ENCODE measurements at regions not wholly inside any gene's neighbourhood (a gene's known extent, or its start where the extent isn't known, plus 50 kb on each side); places are given as distances from the start of the nearest gene placed in this dataset.
"Not testable (repeated sequence)": the region's sequence is repeated elsewhere in the genome, so short reads cannot be mapped to it uniquely, and the experiment has no call there.

DNA sequence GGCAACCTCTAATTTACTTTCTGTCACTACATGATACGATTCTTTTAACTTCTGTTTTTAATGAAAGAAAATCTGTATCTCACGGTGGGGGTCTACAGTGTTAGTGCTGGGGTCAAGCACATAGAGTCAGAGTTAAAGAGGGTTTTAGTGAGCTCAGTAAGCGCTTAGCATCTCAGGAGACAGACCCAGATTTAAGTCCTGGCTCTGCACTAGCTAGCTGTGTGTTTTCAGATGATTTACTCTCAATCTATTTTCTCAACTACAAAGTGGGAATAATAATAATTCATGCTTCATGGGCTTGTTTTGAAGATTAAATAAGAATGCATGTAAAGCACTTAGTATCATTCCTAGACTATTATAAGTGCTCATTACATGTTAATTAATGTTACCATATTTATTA is 63.4 kb upstream of the KBTBD8 start:
- Histone ChIP-seq H3K79me2 (ENCODE audit: insufficient read depth, low read length) (no peaks in the 10 kb centered on the region), H3K36me3 (ENCODE audit: insufficient read depth, low read length) (no peaks in the 10 kb centered on the region), H3K27ac (ENCODE audit: low read depth, low read length, poor library complexity, severe bottlenecking) (no peak overlapping the region), H3K4me3 (ENCODE audit: low read depth, low read length, poor library complexity, severe bottlenecking) (no peak overlapping the region), H3K4me2 (ENCODE audit: low read length) (no peak overlapping the region), H3F3A (ENCODE audit: insufficient read depth, low read length) (no peaks in the 10 kb centered on the region), H4K20me1 (ENCODE audit: insufficient read depth, low read length) (no peaks in the 10 kb centered on the region), H3K9ac (ENCODE audit: low read length) (no peak overlapping the region), H2AFZ (ENCODE audit: low read length) (no peak overlapping the region), H3K9me2 (ENCODE audit: low read depth, low read length) (no peaks in the 10 kb centered on the region), H3K4me1 (ENCODE audit: insufficient read depth, low read length, severe bottlenecking) (no peaks in the 10 kb centered on the region), H3K27me3 (ENCODE audit: insufficient read depth, low read length) (no peaks in the 10 kb centered on the region), H3K9me3 (ENCODE audit: low read length) (no peaks in the 10 kb centered on the region)
- TF ChIP-seq, protein P1, sequence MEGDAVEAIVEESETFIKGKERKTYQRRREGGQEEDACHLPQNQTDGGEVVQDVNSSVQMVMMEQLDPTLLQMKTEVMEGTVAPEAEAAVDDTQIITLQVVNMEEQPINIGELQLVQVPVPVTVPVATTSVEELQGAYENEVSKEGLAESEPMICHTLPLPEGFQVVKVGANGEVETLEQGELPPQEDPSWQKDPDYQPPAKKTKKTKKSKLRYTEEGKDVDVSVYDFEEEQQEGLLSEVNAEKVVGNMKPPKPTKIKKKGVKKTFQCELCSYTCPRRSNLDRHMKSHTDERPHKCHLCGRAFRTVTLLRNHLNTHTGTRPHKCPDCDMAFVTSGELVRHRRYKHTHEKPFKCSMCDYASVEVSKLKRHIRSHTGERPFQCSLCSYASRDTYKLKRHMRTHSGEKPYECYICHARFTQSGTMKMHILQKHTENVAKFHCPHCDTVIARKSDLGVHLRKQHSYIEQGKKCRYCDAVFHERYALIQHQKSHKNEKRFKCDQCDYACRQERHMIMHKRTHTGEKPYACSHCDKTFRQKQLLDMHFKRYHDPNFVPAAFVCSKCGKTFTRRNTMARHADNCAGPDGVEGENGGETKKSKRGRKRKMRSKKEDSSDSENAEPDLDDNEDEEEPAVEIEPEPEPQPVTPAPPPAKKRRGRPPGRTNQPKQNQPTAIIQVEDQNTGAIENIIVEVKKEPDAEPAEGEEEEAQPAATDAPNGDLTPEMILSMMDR (IDR thresholded peaks at IDR 0.05; ENCODE audit: low read length), result no peak

DNA sequence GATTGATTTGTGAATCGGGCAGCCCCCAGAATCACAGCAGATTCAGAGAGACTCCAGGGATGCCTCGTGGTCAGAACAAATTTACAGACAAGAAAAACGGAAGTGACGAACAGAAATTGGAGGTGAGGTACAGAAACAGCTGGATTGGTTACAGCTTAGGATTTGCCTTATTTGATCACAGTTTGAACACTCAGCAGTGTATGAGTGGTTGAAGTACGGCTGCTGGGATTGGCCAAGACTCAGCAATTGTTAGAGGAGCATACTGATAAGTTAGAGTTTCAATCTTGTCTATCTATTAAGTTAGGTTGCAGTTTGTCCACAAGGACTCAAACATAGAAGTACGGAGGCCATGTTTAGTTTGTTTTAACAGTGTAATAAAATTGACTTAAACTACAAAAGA is 61.1 kb upstream of the KBTBD8 start:
- H3K79me2 ChIP-seq (ENCODE audit: insufficient read depth, low read length); H3K27ac ChIP-seq (ENCODE audit: low read depth, low read length, poor library complexity, severe bottlenecking); H2AFZ ChIP-seq (ENCODE audit: low read length); H3F3A ChIP-seq (ENCODE audit: insufficient read depth, low read length); H4K20me1 ChIP-seq (ENCODE audit: insufficient read depth, low read length); H3K9me3 ChIP-seq (ENCODE audit: low read length); H3K4me3 ChIP-seq (ENCODE audit: low read depth, low read length, poor library complexity, severe bottlenecking); H3K36me3 ChIP-seq (ENCODE audit: insufficient read depth, low read length); H3K4me1 ChIP-seq (ENCODE audit: insufficient read depth, low read length, severe bottlenecking); H3K27me3 ChIP-seq (ENCODE audit: insufficient read depth, low read length); H3K9ac ChIP-seq (ENCODE audit: low read length); H3K9me2 ChIP-seq (ENCODE audit: low read depth, low read length); H3K4me2 ChIP-seq (ENCODE audit: low read length): not testable (repeated sequence)

DNA sequence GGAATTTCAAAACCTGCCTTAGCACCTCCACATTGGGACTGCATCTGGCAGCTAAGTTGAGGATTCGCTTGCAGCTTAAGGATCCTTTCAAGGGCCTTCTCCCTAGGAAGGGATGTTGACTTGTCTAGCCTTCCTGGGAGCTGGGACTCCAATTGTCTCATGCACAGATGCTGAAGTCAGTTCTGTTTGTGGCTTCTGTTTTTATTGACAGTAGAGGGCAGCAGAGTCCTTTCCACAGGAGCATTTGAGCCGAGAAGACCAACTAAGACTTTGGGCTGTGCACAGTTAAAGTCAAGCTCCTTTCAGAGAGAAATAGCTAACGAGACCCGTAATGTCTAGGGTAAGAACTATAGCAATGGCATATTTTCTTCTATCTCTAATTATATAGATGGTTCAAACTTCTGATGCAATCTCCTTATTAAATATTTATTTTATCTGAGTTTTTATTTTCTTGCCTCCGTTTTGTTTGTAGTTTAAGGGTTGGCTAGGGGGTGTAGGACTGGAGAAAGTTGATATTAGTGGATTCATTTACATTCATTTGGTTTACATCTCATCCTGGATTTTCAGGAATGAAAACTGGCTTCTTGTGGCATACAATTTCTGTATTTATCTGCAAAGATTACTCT is 59.7 kb upstream of the KBTBD8 start:
- no peaks in the 10 kb centered on the region for H3K9me3 ChIP-seq (ENCODE audit: low read length)
- H3K27ac ChIP-seq (ENCODE audit: low read depth, low read length, poor library complexity, severe bottlenecking), result no peak overlapping the region
- H3K4me2 ChIP-seq (ENCODE audit: low read length), result no peak overlapping the region
- no peak overlapping the region for H3K4me3 ChIP-seq (ENCODE audit: low read depth, low read length, poor library complexity, severe bottlenecking)
- TF ChIP-seq EZH2 (IDR thresholded peaks at IDR 0.05; ENCODE audit: borderline replicate concordance, low read length), result no peak
- TF ChIP-seq, protein P1 (IDR thresholded peaks at IDR 0.05; ENCODE audit: low read length), result peak; percentile 64
- no peaks in the 10 kb centered on the region for H3K36me3 ChIP-seq (ENCODE audit: insufficient read depth, low read length)
- no peaks in the 10 kb centered on the region for H3K27me3 ChIP-seq (ENCODE audit: insufficient read depth, low read length)
- no peak overlapping the region for H3K9ac ChIP-seq (ENCODE audit: low read length)
- H3K9me2 ChIP-seq (ENCODE audit: low read depth, low read length), result no peaks in the 10 kb centered on the region
- no peaks in the 10 kb centered on the region for H3K4me1 ChIP-seq (ENCODE audit: insufficient read depth, low read length, severe bottlenecking)
- no peaks in the 10 kb centered on the region for H3K79me2 ChIP-seq (ENCODE audit: insufficient read depth, low read length)
- no peak overlapping the region for H2AFZ ChIP-seq (ENCODE audit: low read length)
- H3F3A ChIP-seq (ENCODE audit: insufficient read depth, low read length), result no peaks in the 10 kb centered on the region
- no peaks in the 10 kb centered on the region for H4K20me1 ChIP-seq (ENCODE audit: insufficient read depth, low read length)

DNA sequence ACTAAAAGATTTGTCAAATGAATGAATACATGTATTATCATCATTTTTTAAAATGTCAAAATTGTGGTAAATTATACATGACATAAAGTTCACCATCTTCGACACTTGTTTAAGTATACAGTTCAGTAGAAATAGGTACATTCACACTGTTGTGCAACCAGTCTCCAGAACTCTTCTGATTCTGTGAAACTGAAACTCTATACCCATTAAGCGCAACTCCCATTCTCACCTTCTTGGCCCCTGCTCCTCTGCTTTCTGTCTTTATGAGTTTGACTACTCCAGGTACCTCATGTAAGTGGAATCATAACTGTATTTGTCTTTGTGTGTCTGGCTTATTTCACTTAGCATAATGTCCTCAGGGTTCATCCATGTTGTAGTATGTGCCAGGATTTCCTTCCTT is 50.1 kb upstream of the KBTBD8 start:
- Histone ChIP-seq H3K9me3 (ENCODE audit: low read length) (no peaks in the 10 kb centered on the region), H3K4me1 (ENCODE audit: insufficient read depth, low read length, severe bottlenecking) (no peaks in the 10 kb centered on the region), H3K4me3 (ENCODE audit: low read depth, low read length, poor library complexity, severe bottlenecking) (no peak overlapping the region), H2AFZ (ENCODE audit: low read length) (no peak overlapping the region), H3K9me2 (ENCODE audit: low read depth, low read length) (no peaks in the 10 kb centered on the region), H3K36me3 (ENCODE audit: insufficient read depth, low read length) (no peaks in the 10 kb centered on the region), H3K79me2 (ENCODE audit: insufficient read depth, low read length) (no peaks in the 10 kb centered on the region), H3F3A (ENCODE audit: insufficient read depth, low read length) (no peaks in the 10 kb centered on the region), H3K27ac (ENCODE audit: low read depth, low read length, poor library complexity, severe bottlenecking) (no peak overlapping the region), H3K4me2 (ENCODE audit: low read length) (no peak overlapping the region), H4K20me1 (ENCODE audit: insufficient read depth, low read length) (no peaks in the 10 kb centered on the region), H3K9ac (ENCODE audit: low read length) (no peak overlapping the region), H3K27me3 (ENCODE audit: insufficient read depth, low read length) (0 out of 2 replicates have a peak, but pooled peaks cover 3% of the 10 kb centered on the region)
- TF ChIP-seq, protein P1 (IDR thresholded peaks at IDR 0.05; ENCODE audit: low read length), result no peak
- TF ChIP-seq EZH2 (IDR thresholded peaks at IDR 0.05; ENCODE audit: borderline replicate concordance, low read length), result no peak
